IPS DF 4.7 (cell line): ENCODE measurements at regions not wholly inside any gene's neighbourhood (a gene's known extent, or its start where the extent isn't known, plus 50 kb on each side); places are given as distances from the start of the nearest gene placed in this dataset.

Experiments
- DNase-seq: peaks from one replicate; pipeline ENCODE4 v3.0.0-alpha.2; 2013; ENCODE audit warnings: low spot score; ENCODE audit errors: extremely low read depth

- no peak for DNase-seq
These were observed 58.2 kb upstream of the NRP1 start for GRCh38 chr10:33392706-33393105.

- no peak for DNase-seq
These were observed 57.4 kb upstream of the NRP1 start for GRCh38 chr10:33391611-33392465.

GRCh38 chr10:33390046-33390445 is 55.6 kb upstream of the NRP1 start:
- DNase-seq: no peak

- DNase-seq: no peak
These were observed 54.3 kb upstream of the NRP1 start for GRCh38 chr10:33388785-33389184.

GRCh38 chr10:33388382-33388781 is 53.9 kb upstream of the NRP1 start:
- DNase-seq: no peak

GRCh38 chr10:33387720-33388119 is 53.3 kb upstream of the NRP1 start:
- no peak for DNase-seq

GRCh38 chr10:33386926-33387325 is 52.5 kb upstream of the NRP1 start:
- no peak for DNase-seq

GRCh38 chr10:33385686-33386085 is 51.2 kb upstream of the NRP1 start:
- no peak for DNase-seq

- DNase-seq: no peak
These were observed 50.5 kb upstream of the NRP1 start for GRCh38 chr10:33385015-33385414.
